ENCODE measurements at regions not wholly inside any gene's neighbourhood (a gene's known extent, or its start where the extent isn't known, plus 50 kb on each side); places are given as distances from the start of the nearest gene placed in this dataset.

GRCh38 chr14:45766247-45766646 is 513.2 kb upstream of the MIS18BP1 start:
- TF ChIP-seq, protein P1, sequence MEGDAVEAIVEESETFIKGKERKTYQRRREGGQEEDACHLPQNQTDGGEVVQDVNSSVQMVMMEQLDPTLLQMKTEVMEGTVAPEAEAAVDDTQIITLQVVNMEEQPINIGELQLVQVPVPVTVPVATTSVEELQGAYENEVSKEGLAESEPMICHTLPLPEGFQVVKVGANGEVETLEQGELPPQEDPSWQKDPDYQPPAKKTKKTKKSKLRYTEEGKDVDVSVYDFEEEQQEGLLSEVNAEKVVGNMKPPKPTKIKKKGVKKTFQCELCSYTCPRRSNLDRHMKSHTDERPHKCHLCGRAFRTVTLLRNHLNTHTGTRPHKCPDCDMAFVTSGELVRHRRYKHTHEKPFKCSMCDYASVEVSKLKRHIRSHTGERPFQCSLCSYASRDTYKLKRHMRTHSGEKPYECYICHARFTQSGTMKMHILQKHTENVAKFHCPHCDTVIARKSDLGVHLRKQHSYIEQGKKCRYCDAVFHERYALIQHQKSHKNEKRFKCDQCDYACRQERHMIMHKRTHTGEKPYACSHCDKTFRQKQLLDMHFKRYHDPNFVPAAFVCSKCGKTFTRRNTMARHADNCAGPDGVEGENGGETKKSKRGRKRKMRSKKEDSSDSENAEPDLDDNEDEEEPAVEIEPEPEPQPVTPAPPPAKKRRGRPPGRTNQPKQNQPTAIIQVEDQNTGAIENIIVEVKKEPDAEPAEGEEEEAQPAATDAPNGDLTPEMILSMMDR (conservative IDR thresholded peaks at IDR 0.05; ENCODE audit: low read depth, low read length): no peak
- TF ChIP-seq EZH2 (IDR thresholded peaks at IDR 0.05; ENCODE audit: borderline replicate concordance, low read depth, low read length, poor library complexity, severe bottlenecking): no peak

Measured in A673 (cell line).